OCI-LY7 (cell line): ENCODE measurements at regions not wholly inside any gene's neighbourhood (a gene's known extent, or its start where the extent isn't known, plus 50 kb on each side); places are given as distances from the start of the nearest gene placed in this dataset.

Experiments used
- BruUV-seq: library from RNA; stranded (reverse); fragments of 400-500 nt; replicated peaks from 2 replicates; lab custom pipeline; 2021; lab: Mats Ljungman, UMichigan
- CTCF ChIA-PET: fragments of 300-600 bp; sonication (Branson Sonifier 250); formaldehyde crosslinking; loops from one replicate; lab custom pipeline; 2022; ENCODE audit warnings: antibody characterized with exemption; ENCODE audit not compliant: unreplicated experiment; lab: Charles Lee
- POLR2A ChIA-PET: fragments of 300-600 bp; sonication (Branson Sonifier 250); formaldehyde crosslinking; loops from one replicate; lab custom pipeline; 2022; ENCODE audit warnings: antibody characterized with exemption; lab: Charles Lee
- DNase-seq: peaks from one replicate; pipeline ENCODE4 v3.0.0-alpha.2; 2015; ENCODE audit warnings: low spot score
- H2AFZ ChIP-seq: fragments of 200-600 bp; sonication (generic), shearing (Covaris generic); 2 replicates; pipeline ENCODE4 v1.6.1; 2014; ENCODE audit warnings: mild to moderate bottlenecking, antibody characterized with exemption, low read length, moderate library complexity
- H3K27ac ChIP-seq: fragments of 200-600 bp; sonication (generic); 2 replicates; pipeline ENCODE4 v1.5.1; 2014; ENCODE audit warnings: mixed run types, low read depth, mild to moderate bottlenecking, moderate library complexity, low read length, inconsistent platforms; ENCODE audit not compliant: poor library complexity, severe bottlenecking
- H3K36me3 ChIP-seq: fragments of 200-600 bp; sonication (generic); 2 replicates; pipeline ENCODE4 v1.6.1; 2014; ENCODE audit warnings: mild to moderate bottlenecking, antibody characterized with exemption, low read length, moderate library complexity, mixed read lengths; ENCODE audit not compliant: insufficient read depth
- H3K4me1 ChIP-seq: fragments of 200-600 bp; sonication (generic); 2 replicates; pipeline ENCODE4 v1.5.1; 2014; ENCODE audit warnings: mild to moderate bottlenecking, low read length; ENCODE audit not compliant: insufficient read depth, poor library complexity, severe bottlenecking
- H3K4me2 ChIP-seq: fragments of 200-600 bp; sonication (generic); 2 replicates; pipeline ENCODE4 v1.6.1; 2014; ENCODE audit warnings: mild to moderate bottlenecking, low read length
- H3K4me3 ChIP-seq: fragments of 200-600 bp; sonication (generic); 2 replicates; pipeline ENCODE4 v1.5.1; 2014; ENCODE audit warnings: mild to moderate bottlenecking, low read depth, low read length; ENCODE audit not compliant: poor library complexity, severe bottlenecking
- H3K79me2 ChIP-seq: fragments of 200-600 bp; sonication (generic); 2 replicates; pipeline ENCODE4 v1.6.1; 2016; ENCODE audit warnings: low read depth, mild to moderate bottlenecking, low read length, moderate library complexity, mixed read lengths; ENCODE audit not compliant: insufficient read depth
- H3K9me2 ChIP-seq: fragments of 200-600 bp; sonication (generic); 2 replicates; pipeline ENCODE4 v1.6.1; 2016; ENCODE audit warnings: mild to moderate bottlenecking, low read length, mixed read lengths; ENCODE audit not compliant: insufficient read depth
- H3K9me3 ChIP-seq: fragments of 200-600 bp; sonication (generic); 2 replicates; pipeline ENCODE4 v1.6.1; 2014; ENCODE audit warnings: mild to moderate bottlenecking, mixed run types, low read length, mixed read lengths
- H4K20me1 ChIP-seq: fragments of 200-600 bp; sonication (generic); 2 replicates; pipeline ENCODE4 v1.6.1; 2014; ENCODE audit warnings: mild to moderate bottlenecking, antibody characterized with exemption, low read length, moderate library complexity, mixed read lengths; ENCODE audit not compliant: insufficient read depth
- CTCF ChIP-seq: fragments of 200-600 bp; sonication (generic); conservative IDR thresholded peaks from 2 replicates; pipeline ENCODE4 v1.5.1; 2014; ENCODE audit warnings: mild to moderate bottlenecking, antibody characterized with exemption, low read length, moderate library complexity, mixed read lengths
- EZH2phosphoT487 ChIP-seq: fragments of 200-600 bp; sonication (generic); IDR thresholded peaks from 2 replicates; pipeline ENCODE4 v1.6.1; 2018; ENCODE audit warnings: low read depth, borderline replicate concordance, mild to moderate bottlenecking, mixed run types, antibody characterized with exemption, low read length, moderate library complexity, mixed read lengths
- intact Hi-C: fragments of 100-400 bp; cut with micrococcal nuclease; formaldehyde crosslinking; loops from one replicate; pipeline ENCODE4 v1.10.0; 2022; ENCODE audit not compliant: unreplicated experiment

- Histone ChIP-seq H4K20me1 (0 out of 2 replicates have a peak, but pooled peaks cover 5% of the 10 kb centered on the region), H3K79me2 (no peaks in the 10 kb centered on the region), H3K36me3 (no peaks in the 10 kb centered on the region), H3K4me1 (no peaks in the 10 kb centered on the region), H3K9me3 (no peaks in the 10 kb centered on the region), H2AFZ (no peak overlapping the region), H3K4me3 (no peak overlapping the region), H3K4me2 (no peak overlapping the region), H3K9me2 (no peaks in the 10 kb centered on the region), H3K27ac (no peak overlapping the region)
- no TSS peak for BruUV-seq
- TF ChIP-seq EZH2phosphoT487 (no peak), CTCF (no peak)
- CTCF ChIA-PET, result no interaction called here
- intact Hi-C loops, result no loop called here
- DNase-seq, result no peak
- POLR2A ChIA-PET, result interaction anchor here (1.3 kb wide), 1 partner anchor 94 kb away, joined by 3 read pairs; no protein-coding TSS in a partner anchor
These were observed 393.2 kb upstream of the PMFBP1 start for GRCh38 chr16:72565106-72565505.

- no peak overlapping the region for H2AFZ ChIP-seq
- CTCF ChIA-PET, result no interaction called here
- BruUV-seq, result no TSS peak
- H3K36me3 ChIP-seq, result no peaks in the 10 kb centered on the region
- intact Hi-C loops, result no loop called here
- POLR2A ChIA-PET, result interaction anchor here (0.7 to 0.9 kb wide), 2 partner anchors 10 to 289 kb away, joined by 3 to 4 read pairs; no protein-coding TSS in a partner anchor
- no peaks in the 10 kb centered on the region for H3K4me1 ChIP-seq
- H3K4me3 ChIP-seq, result no peak overlapping the region
- no peak for DNase-seq
- no peaks in the 10 kb centered on the region for H4K20me1 ChIP-seq
- H3K4me2 ChIP-seq, result no peak overlapping the region
- no peaks in the 10 kb centered on the region for H3K9me3 ChIP-seq
- no peak overlapping the region for H3K27ac ChIP-seq
- no peaks in the 10 kb centered on the region for H3K9me2 ChIP-seq
- H3K79me2 ChIP-seq, result no peaks in the 10 kb centered on the region
- TF ChIP-seq CTCF (no peak), EZH2phosphoT487 (no peak)
These were observed 388.7 kb upstream of the PMFBP1 start for GRCh38 chr16:72560617-72561016.

GRCh38 chr16:72558501-72558900 is 386.5 kb upstream of the PMFBP1 start:
- no TSS peak for BruUV-seq
- no peaks in the 10 kb centered on the region for H4K20me1 ChIP-seq
- ChIA-PET CTCF (no interaction called here), POLR2A (no interaction called here)
- no peak for TF ChIP-seq EZH2phosphoT487
- no peak for TF ChIP-seq CTCF
- no peaks in the 10 kb centered on the region for H3K9me2 ChIP-seq
- no peaks in the 10 kb centered on the region for H3K4me1 ChIP-seq
- no peaks in the 10 kb centered on the region for H3K79me2 ChIP-seq
- no peak overlapping the region for H3K27ac ChIP-seq
- no peak overlapping the region for H2AFZ ChIP-seq
- no peak for DNase-seq
- H3K9me3 ChIP-seq, result no peaks in the 10 kb centered on the region
- H3K36me3 ChIP-seq, result no peaks in the 10 kb centered on the region
- H3K4me3 ChIP-seq, result no peak overlapping the region
- no peak overlapping the region for H3K4me2 ChIP-seq
- intact Hi-C loops, result no loop called here
